ENCODE measurements at regions not wholly inside any gene's neighbourhood (a gene's known extent, or its start where the extent isn't known, plus 50 kb on each side); places are given as distances from the start of the nearest gene placed in this dataset.
"Not testable (repeated sequence)": the region's sequence is repeated elsewhere in the genome, so short reads cannot be mapped to it uniquely, and the experiment has no call there.

DNA sequence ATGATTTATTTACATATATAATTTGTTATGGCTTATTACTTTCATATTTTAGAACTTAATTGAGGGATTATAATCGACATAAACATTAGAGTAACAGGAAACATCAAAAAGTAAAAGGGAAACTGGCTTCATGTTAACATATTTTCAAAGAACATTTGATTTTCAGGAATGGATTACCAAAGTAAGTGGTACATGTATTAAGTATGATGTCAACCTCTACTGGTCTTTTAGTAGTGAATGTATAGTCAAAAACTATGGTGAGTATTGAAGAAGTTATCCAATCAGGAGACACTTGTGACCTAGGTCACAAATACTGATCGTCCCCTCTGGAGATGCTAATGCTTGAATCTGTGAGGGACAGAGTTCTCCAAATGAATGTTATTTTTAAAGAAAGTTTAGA is 768.9 kb upstream of the ADGRL4 start:
- H3K4me3 ChIP-seq (ENCODE audit: low read depth, low read length), result no peak overlapping the region
- no peak for DNase-seq (ENCODE audit: low read depth)

DNA sequence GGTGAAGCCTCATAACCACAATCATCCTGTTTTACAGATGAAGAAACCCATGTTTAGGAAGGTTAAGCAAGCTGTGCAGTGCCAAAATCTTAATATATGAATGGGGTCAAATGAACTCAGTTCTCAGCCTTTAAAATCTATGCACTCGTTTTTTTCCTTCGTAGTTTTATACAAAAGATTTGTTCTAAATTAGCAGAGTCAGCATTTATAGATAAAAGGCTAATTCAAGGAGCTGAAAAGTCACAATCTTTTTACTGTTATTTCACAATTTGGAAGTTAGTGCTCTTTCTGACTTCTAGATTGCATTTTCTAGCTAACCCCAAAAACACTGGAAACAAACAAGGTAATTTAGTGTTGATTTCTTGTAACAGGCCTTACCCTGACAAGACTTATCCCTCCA is 766.9 kb upstream of the ADGRL4 start:
- no peak for DNase-seq (ENCODE audit: low read depth)
- no peak overlapping the region for H3K4me3 ChIP-seq (ENCODE audit: low read depth, low read length)

DNA sequence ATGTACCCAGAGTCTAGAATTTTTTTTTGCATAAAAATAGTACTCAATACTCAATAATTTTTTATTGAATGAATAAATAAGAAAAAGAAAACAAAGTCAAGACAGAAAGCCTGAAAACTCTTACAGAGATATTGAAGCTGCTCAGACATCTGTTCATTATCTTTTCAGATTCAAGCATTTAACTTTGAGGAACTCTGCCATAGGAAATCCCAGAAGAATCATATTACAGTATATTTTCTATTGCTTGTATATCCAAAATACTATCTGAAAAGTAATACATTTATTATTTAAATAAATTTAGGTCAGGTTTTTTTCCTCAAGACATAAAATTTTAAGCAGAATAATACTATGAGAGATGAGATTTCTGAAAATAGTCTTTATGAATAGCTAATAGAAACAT is 755.9 kb upstream of the ADGRL4 start:
- no peak overlapping the region for H3K4me3 ChIP-seq (ENCODE audit: low read depth, low read length)
- no peak for DNase-seq (ENCODE audit: low read depth)

DNA sequence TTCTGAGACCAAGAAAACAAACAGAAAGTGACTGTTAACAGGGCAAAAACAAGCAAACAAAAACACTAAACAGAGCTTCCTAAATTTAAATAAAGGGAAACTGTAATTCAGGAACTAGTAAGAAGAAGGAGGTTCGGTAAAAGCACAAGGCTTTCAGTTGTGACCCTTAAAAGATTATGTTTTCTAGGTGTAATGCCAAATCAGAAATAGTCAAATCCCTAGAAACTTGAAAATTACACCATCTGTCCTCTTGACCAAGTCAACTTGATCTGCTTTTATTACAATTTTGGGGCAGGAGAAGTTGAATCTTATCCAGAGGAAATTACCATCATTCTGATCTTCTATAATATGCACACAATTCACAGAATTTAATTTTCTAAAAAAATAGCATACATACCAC is 754.0 kb upstream of the ADGRL4 start:
- no peak overlapping the region for H3K4me3 ChIP-seq (ENCODE audit: low read depth, low read length)
- DNase-seq (ENCODE audit: low read depth), result peak; percentile 47

DNA sequence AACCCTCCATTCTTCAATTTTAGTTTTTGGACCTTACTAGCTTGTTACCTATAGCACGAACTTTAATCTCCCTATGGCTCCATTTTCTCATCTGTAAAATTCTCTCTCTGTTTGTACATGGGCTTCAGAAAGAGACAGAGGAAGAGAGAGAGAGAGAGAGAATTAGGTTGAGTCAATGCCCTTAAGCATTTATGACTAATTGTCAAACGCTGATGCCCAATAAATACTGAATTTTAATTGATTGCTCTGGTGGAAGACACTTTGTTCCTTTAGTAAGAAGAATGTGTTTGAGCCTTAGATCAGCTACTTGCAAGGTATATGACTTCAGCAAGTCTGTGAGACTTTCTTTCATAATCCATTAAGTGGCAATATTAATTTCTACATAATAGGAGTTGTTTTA is 743.1 kb upstream of the ADGRL4 start:
- DNase-seq (ENCODE audit: low read depth), result no peak
- no peak overlapping the region for H3K4me3 ChIP-seq (ENCODE audit: low read depth, low read length)

DNA sequence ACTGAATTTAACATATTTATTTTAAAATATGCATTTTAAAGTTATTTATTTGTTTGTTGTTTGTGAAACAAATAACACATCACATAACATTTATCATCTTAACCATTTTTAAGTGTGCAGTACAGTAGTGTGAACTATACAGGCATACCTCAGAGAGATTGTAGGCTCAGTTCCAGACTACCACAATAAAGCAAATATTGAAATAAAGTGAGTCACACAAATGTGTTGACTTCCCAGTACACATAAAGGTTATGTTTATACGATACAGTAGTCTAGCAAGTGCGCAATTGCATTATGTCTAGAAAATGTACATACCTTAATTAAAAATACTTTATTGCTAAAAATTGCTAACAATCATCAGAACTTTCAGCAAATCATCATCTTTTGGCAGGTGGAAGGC is 739.4 kb upstream of the ADGRL4 start:
- no peak for DNase-seq (ENCODE audit: low read depth)
- H3K4me3 ChIP-seq (ENCODE audit: low read depth, low read length), result no peak overlapping the region

DNA sequence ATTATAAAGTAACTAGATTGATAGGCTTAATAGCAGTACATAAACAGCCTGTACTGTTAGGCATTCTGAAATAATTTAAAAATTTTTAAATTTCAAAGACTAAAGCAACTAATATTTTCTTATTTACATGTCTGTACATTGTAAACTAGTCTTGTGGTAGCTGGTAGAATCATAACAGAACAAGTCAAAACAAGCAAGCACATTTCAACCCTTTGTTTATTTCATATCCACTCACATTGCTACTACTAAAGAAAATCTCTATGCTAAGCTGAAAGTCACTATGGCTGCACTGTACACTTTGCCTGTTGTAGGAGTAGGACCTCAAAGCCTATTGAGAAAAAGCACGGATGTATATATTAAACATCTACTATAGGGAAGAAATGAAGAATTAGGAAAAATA is 738.2 kb upstream of the ADGRL4 start:
- DNase-seq (ENCODE audit: low read depth), result no peak
- no peak overlapping the region for H3K4me3 ChIP-seq (ENCODE audit: low read depth, low read length)

DNA sequence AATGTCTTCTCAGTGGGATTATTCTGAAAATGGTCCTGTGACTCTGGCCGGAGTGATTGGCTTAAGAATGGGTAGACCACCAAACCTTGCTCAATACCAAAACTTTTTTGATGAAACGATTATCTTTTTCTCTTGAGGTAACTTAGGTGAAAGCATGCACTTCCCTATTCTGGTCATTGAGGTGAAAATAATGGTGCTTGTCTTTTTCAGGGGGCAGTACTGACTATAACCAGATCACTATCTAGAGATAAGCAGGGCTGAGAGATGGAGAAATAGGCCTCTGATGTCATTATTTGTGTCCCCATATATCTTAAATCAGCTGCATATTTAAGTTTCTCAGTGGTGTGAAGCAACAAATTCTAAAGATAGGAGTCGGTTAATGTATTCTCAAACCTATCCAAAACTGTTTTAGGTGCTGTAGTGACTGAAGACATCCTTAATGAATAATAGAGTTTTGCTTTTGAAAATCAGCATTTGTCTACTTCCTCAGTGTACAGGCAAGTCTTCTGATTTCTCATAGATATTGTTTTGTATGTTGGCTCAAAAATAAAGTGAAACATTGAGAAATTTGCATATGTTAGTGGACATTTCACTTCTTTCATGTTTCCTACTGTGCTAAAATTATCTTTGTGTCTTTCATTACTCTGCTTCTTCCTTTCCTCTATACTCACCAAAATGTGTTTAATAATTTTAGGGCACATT is 735.3 kb upstream of the ADGRL4 start:
- H3K4me3 ChIP-seq (ENCODE audit: low read depth, low read length), result no peak overlapping the region
- DNase-seq (ENCODE audit: low read depth), result no peak

DNA sequence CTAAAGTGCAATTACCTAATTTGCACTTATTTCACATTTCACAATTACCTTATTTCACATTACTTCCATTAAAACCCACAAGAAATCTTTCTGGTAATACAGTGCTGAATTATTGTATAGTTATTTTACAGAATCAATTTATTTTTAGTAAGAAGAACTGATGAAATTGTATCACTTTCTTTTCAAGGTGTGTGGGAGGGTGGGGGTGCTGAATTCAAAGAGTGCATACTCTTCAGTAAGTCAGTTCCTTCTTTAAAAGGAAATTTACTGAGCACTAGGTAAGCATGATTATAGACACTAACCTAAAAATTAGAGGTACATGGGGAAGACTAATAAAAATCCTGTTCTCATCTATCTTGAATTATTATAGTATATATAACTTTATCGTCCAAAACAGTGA is 731.6 kb upstream of the ADGRL4 start:
- H3K4me3 ChIP-seq (ENCODE audit: low read depth, low read length), result no peak overlapping the region
- no peak for DNase-seq (ENCODE audit: low read depth)

DNA sequence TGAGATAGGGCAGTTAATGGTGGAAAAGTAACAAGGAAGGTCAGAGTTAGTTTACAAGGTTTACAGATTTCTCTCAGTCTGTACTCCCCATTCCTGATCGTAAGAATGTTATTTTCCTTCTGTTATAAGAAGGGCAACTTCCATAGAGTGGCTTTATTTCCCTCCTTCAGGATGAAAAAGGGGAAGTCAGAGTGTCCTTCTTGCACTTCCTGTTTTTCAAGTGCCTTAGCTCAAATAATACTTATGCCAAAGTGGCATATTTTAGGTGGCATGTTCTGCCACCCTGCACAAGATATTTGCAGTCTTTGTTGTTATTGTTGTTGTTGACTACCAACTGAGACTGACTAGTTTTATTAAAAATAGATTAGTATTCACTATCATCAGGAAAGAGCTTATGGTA is 730.7 kb upstream of the ADGRL4 start:
- no peak for DNase-seq (ENCODE audit: low read depth)
- H3K4me3 ChIP-seq (ENCODE audit: low read depth, low read length), result no peak overlapping the region

DNA sequence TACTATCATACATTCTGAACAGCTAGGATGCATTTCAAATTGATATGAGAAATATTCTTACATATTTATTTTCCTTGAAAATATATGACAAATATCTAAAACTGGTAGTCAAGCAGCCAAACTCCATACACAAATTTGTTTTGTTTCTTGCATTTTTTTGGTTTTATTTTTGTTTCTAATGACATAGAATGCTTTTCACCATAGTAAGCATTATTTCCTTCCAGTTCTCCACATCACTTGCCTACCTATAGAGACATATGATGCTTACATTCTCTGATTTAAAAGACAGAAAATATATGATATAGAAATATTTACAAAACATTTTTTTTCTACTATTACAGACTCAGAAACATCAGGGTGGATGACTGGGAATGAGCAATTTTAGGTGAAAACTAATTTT is 726.4 kb upstream of the ADGRL4 start:
- DNase-seq (ENCODE audit: low read depth), result no peak
- H3K4me3 ChIP-seq (ENCODE audit: low read depth, low read length), result no peak overlapping the region

DNA sequence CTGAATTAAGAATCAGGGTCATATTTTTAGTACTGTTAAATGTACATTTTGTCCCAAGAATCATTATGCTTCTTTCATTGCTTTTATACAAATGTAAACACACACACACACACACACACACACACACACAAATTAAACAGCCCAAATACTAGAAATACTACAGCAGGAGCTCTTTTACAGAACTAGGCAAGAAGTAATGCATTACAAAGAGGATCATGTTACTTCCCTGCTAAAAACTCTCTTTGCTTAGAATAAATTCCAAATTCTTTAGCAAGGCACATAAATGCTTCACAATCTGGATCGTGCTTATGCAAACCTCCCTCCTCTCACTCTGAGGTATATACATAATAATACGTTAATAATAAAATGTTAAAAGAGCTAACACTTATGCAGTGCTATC is 720.4 kb upstream of the ADGRL4 start:
- H3K4me3 ChIP-seq (ENCODE audit: low read depth, low read length), result no peak overlapping the region
- DNase-seq (ENCODE audit: low read depth), result no peak

DNA sequence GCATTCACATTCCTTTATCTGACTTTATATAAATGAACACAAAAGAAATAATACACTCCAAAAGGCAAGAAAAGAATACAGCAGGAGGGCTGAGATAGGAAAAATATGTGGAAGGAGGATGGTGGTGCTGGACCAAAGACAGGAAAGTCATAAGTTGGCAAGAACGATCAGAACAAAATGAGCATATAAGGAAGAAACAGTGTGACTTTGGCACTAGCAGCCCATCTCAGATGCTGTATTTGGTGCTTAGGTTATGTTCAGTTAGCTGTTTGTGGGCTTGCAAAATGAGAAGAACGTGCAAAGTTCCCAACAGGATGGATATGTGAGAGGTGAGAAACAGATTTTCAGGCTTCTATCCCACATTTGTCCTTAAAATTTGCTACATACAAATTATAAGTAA is 719.8 kb upstream of the ADGRL4 start:
- no peak for DNase-seq (ENCODE audit: low read depth)
- H3K4me3 ChIP-seq (ENCODE audit: low read depth, low read length), result no peak overlapping the region

DNA sequence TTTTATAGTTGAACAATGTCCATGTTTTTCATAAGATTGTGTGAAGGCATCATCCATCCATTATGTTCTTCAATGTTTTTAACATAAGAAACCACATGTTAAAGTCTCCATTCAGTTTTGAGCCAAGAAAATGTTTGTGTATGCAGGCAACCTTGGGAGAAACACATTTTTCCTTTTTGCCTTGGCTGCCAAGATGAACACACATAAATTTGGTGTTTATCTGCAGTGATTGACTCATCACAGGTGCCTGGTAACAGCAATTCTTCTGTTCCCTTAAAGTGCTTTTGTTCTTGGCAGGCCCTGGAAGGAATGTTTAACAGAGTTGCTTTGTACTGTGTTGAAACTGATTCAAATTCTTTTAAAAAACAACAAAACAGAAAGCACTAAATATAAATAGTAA is 709.9 kb upstream of the ADGRL4 start:
- no peak overlapping the region for H3K4me3 ChIP-seq (ENCODE audit: low read depth, low read length)
- peak; percentile 81 for DNase-seq (ENCODE audit: low read depth)

DNA sequence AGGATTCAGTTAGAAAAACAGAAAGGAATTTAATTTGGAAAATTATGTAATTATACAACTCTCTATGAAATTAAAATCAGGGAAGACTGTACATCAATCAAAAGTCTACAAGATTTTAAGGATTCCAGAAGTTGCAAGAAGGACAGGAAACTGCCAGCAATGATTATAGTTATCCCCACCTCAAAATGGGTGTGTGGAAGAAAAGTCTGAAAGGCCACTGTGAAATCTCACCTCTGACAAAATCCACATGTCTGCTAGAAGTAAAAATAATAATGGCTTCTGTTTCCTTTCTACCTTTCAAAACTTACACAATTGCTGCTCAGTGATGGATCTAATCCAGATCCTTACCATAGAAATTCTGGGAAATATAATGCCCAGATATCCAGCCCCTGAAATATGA is 708.1 kb upstream of the ADGRL4 start:
- no peak overlapping the region for H3K4me3 ChIP-seq (ENCODE audit: low read depth, low read length)
- DNase-seq (ENCODE audit: low read depth), result no peak

DNA sequence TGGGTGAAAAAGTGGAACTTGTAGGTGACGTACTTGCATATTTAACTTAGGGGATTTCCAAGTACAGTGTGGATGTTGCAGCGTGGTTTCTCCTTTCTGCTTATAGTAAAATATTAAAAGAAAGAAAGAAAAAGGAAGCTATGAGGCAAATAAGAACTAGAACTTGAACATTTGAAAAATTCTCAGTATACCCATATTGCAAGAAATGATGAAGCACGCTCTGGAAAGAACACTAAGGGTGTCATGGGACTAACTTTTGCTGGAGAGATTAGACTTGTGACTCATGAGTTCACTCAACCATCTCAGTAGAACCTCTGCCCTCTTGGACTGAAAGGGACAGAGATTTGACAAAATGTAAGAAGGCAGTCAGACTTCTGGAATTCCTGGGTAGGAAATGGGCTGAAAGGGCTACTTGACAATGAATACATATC is 704.5 kb upstream of the ADGRL4 start:
- peak; percentile 44 for DNase-seq (ENCODE audit: low read depth)
- H3K4me3 ChIP-seq (ENCODE audit: low read depth, low read length), result no peak overlapping the region

DNA sequence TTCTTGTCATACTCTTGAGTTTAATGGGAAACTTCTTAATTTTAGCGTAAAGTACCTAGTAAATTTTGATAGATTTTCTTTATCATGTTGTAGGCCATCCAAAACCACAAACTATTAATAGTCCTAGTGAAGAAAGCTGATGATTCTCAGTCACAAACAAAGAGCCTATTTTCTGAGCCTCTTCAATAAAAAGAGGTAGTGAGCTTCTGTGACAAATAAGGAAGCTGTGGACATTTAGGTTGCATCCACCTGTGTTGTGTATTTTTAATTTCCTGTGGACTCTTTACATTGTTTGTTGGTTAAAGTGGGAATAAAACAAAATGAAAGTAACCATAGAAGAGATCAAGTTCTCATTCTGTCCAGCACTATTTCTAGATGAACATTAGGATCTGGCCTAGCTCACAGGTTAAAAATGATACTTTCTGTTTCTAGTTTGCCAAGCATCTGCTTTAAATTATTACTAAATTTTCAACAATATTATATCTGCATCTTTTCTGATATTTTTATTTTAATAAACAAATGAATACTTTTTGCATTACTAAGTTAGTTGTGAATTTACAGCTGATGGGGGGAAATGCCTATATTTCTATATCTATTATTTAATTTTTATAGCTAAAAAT is 702.2 kb upstream of the ADGRL4 start:
- DNase-seq (ENCODE audit: low read depth), result no peak
- H3K4me3 ChIP-seq (ENCODE audit: low read depth, low read length), result no peak overlapping the region

DNA sequence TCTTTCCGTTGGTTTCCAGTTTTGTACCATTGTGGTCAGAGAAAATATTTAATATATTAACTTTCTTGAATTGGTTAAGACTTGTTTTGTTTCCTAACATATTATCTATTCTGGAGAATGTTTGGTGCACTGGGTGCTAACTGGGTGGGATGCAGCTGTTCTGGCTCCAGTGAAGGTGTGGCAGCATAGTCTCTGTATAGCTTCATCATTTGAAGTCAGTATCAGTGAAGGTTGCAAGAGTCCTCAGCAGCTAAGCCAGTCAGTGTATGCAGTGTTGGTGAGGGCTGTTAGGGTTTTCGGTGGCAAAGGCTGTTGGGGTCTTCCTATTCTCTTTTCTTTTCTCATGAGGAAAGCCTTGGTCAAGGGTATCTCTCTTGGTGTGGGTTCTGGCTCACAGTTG is 698.7 kb upstream of the ADGRL4 start:
- no peak for DNase-seq (ENCODE audit: low read depth)
- H3K4me3 ChIP-seq (ENCODE audit: low read depth, low read length), result no peak overlapping the region

DNA sequence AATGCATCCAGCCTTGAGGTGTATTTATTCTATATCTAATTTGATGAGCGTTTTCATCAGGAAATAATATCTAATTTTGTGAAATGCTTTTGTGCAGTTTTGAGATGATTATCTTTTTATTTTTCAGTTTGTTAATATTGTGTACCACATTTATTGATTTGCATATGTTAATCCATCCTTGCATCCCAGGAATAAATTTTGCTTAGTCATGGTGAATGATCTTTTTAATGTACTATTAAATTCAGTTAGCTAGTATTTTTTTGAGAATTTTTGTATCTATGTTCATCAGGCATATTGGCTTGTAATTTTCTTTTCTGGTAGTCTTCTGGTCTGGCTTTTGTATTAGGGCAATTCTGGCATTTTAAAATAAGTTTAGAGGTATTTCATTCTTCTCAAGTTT is 697.5 kb upstream of the ADGRL4 start:
- no peak overlapping the region for H3K4me3 ChIP-seq (ENCODE audit: low read depth, low read length)
- DNase-seq (ENCODE audit: low read depth), result no peak

DNA sequence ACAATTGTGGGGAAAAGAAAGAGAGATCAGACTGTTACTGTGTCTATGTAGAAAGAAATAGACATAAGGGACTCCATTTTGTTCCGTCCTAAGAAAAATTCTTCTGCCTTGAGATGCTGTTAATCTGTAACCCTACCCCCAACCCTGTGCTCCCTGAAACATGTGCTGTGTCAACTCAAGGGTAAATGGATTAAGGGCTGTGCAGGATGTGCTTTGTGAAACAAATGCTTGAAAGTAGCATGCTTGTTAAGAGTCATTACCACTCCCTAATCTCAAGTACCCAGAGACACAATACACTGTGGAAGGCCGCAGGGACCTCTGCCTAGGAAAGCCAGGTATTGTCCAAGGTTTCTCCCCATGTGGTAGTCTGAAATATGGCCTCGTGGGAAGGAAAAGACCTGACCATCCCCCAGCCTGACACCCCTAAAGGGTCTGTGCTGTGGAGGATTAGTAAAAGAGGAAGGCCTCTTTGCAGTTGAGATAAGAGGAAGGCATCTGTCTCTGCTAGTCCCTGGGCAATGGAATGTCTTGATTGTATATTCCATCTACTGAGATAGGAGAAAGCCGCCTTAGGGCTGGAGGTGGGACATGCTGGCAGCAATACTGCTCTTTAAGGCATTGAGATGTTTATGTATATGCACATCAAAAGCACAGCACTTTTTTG is 695.9 kb upstream of the ADGRL4 start:
- not testable (repeated sequence) for DNase-seq (ENCODE audit: low read depth); H3K4me3 ChIP-seq (ENCODE audit: low read depth, low read length)

DNA sequence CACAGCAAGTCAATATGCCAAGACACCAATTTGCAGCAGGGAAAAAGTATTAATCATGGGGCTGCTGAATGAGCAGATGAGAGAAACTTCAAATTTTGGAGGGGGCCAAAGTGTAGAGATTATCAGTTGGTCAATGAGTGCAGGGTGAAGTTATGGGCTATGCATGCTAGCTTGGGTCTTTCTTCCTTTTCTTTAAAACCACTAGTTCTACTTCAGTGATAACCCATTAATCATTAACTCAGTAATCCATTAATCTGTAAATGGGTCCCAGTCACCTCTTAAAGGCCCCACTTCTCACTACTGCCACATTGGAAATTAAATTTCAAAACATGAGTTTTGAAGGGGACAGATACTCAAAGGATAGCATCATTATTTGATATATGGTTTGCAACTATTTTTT is 688.6 kb upstream of the ADGRL4 start:
- no peak overlapping the region for H3K4me3 ChIP-seq (ENCODE audit: low read depth, low read length)
- no peak for DNase-seq (ENCODE audit: low read depth)

Data from skeletal muscle cell (primary cell).